NCI-H526 (cell line): ENCODE measurements at regions not wholly inside any gene's neighbourhood (a gene's known extent, or its start where the extent isn't known, plus 50 kb on each side); places are given as distances from the start of the nearest gene placed in this dataset.
A peak's percentile ranks its signal among the peaks of the same experiment; 100 is the strongest.

Source experiments
- DNase-seq, 2 experiments: peaks; one replicate each; lab custom pipeline; 2025; lab: John Stamatoyannopoulos, UW

DNA sequence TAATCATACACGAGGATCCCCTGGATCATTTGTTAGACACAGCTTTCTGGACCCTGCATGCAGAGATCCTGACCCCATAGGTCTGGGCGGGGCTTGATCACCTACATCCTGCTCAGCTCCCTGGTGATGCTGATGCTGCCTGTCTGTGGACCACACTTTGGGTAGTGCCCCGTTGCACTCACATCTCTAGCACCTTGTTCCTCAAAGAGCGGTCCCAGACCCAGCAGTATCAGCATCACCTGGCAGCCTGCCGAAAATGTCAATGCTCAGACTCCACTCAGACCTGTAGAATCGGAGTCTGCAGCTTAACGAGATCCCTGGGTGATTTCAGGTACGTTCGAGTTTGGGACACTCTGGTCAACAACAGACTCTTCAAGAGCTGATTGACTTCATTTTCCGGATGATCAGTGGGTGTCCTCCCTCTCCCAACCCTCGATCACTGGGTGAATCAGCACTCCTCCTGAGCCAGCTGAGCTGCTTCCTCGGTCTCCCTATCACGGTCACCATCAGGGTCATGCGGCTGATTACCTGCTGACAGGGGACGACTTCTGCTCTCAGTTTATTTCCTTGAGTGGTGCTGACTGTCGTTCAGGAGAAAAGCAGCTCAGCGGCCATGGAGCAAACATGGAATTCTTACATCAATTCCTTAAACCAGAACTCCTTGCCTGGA is 150.6 kb upstream of the RAB12 start:
- DNase-seq, result no peak

GRCh38 chr18:8460748-8461147 is 148.5 kb upstream of the RAB12 start:
- DNase-seq, result no peak

- no peak for DNase-seq
These were observed 147.7 kb upstream of the RAB12 start for GRCh38 chr18:8461544-8461943.

DNA sequence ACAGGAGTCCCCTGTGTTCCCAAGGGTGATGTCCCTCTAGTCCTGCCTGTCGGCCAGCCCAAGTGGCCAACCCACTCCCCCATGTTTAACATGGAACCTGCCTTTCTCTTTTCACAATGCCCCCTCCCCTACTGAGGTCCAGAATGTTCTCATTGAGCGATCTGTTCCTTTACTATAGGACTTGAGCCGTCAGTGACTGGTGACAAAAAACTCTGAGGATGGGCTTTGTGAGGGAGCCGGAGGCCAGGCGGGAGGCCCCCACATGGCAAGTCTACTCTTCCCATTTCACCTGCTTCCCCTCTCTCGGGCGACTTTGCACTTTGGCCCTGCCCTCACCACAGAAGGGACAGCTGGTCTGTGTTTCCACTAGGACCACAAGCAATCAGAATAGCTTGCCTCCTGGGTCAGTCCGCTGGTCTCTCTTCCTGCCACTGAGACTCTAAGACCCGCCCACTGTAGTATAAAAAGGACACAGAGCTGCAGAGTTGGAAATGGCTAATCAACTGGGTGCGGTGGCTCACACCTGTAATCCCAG is 146.5 kb upstream of the RAB12 start:
- no peak for DNase-seq

GRCh38 chr18:8463791-8464190 is 145.4 kb upstream of the RAB12 start:
- no peak for DNase-seq

GRCh38 chr18:8468191-8468590 is 141.0 kb upstream of the RAB12 start:
- no peak for DNase-seq

DNA sequence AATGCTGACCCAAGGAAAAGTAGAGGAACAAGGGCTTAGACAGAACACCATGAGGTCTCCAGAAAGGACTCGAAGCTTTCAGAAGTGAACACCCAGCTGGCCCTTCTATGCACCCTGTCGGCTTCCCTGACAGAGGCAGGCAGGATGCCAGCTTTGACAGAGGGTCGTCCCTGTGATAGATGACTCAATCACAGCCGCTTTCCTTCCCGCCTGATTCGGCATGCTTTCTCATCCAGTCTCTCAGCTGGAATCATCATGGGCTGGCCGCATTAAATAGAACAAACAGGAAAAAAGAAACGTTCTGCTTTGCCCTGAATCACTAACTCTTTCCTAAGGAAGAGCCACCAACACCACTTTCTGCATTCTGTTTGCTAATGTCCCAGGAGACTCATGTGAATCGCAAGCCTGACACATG is 140.3 kb upstream of the RAB12 start:
- no peak for DNase-seq

GRCh38 chr18:8469544-8470130 is 139.6 kb upstream of the RAB12 start:
- no peak for DNase-seq

DNA sequence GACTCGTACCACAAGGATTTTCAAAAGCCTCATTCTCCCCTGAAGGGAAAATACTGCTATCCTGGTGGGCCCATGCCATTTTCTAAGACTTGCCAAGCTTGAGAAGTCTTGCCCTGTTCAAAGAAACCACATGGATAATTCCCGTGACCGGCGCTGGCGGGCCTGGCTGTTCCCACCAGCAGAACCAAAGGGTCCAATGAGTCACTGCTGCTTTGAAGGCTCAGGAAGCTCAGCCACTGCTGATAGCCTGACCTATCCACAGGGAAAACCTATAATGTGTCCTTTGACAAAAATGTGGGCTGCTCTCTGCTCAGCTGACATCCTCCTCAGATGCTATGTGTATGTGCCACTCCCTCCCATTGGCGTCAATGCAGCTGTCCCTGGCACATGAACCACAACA is 137.9 kb upstream of the RAB12 start:
- DNase-seq, result no peak

GRCh38 chr18:8474661-8475060 is 134.6 kb upstream of the RAB12 start:
- no peak for DNase-seq

GRCh38 chr18:8477615-8478014 is 131.6 kb upstream of the RAB12 start:
- no peak for DNase-seq

DNA sequence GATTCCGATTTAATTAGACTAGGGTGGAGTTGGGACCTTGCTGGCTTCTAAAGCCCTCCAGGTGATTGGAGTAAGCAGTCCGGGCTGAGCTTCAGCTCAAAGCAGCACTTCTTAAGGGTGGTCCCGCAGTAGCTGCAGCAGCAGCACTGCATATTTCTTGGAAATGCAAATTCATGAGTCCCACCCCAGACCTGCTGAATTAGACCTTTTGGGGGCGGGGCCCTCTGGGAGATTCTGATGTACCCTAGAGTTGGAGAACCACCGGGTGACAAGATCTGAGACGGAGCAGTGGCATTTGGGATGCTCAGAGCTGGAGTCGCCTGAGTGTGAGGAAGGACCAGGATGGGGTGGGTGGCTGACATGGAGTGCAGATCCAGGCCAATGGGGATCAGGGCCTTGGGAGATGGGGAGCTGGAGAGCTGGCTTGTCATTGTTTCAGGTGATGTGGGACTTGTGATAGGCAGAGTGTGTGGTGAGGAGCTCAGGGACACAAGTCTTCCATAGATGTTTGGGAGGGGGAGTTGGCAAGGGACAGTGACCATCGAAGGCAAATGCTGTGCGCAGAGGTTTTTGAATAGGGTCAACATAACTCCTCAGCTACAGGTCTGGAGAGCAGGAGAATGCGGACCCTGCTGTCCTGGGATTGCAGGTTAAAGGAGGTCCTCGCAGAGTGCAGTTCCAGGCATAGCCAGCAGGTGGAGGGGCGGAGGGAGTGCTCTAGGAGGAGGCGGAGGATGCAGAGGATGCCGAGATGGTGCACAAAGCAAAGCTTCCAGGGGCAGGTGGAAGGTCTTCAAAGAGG is 130.9 kb upstream of the RAB12 start:
- DNase-seq, result peak in 1 of 2 experiments; percentile 66

- DNase-seq, result no peak
These were observed 130.3 kb upstream of the RAB12 start for GRCh38 chr18:8478968-8479370.

- no peak for DNase-seq
These were observed 129.4 kb upstream of the RAB12 start for GRCh38 chr18:8479789-8480188.

DNA sequence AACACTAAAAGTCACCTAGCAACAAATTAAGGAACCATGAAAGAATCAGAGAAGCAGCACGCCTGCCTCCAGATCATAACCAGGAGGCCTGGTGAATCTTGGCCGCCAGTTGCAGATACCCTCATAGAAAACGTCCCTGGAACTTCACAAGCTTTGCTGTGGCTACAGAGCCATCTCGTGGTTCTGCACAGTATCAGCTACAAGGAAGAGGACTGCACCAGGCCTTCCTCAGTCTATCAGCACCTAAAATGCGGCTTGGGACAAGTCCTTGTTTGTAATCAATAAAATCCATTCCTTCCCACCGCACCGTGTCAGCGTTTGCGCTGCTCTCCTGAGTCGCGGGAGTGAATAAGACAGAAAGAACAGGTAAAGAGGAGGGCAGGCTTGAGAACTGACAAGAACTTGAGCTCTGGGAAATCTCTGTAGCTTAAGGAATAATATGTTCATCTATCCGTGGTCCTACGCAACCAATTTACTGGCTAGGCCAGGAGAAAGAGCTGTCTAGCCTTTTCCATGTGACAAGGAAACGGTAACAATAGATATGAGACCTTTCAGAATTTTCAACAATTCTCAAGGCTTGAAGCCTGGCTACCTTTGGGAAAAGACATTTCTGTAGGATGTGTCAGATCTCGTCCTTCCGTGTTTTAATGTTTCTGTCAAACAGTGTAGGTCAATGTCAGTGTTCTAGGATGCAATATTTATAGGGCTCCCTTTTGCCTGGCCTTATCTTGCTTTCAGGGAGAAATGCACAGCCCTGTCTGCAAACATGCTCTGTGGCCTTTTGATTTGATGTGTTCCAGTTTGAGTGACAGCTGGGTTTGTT is 128.5 kb upstream of the RAB12 start:
- DNase-seq, result peak; percentile 18 to 45

DNA sequence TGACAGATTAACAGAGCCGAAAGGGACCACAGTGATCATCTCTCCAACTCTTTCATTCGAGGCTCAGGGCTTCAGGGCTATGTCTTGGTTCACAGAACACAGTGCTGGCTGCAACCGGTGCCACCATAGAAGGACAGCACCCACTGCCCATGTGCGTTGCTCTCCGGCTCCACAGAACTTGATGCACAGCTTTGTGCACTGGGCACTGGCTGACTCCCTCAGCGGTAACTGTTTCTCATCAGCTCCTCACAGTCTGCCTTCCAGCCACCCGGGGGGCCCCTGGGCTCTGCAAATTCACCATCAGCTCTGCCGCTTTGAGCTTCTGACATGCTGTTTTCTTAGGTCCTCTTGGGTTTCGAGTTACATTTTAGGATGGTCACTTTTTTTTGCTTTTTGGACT is 124.3 kb upstream of the RAB12 start:
- DNase-seq, result no peak

DNA sequence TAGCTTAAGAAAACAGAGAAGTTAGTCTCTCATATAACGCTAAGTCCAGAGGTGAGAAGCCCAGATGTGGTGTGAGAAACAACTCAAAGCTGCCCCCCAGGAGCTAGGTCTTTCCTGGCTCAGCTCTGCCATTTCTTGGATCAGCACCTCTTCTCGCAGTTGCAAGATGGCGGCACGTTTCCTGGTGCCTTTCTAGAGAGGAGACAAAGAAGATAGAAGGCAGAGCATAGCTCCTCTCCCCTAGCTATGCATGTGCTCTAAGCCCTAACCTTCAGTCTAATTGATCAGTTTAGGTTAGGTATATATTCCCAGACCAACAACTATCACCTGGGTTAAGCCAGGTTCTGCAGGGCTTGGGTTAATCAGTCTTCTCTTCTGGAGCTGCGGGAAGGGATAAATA is 119.5 kb upstream of the RAB12 start:
- DNase-seq, result no peak

- no peak for DNase-seq
These were observed 117.7 kb upstream of the RAB12 start for GRCh38 chr18:8491516-8491915.

DNA sequence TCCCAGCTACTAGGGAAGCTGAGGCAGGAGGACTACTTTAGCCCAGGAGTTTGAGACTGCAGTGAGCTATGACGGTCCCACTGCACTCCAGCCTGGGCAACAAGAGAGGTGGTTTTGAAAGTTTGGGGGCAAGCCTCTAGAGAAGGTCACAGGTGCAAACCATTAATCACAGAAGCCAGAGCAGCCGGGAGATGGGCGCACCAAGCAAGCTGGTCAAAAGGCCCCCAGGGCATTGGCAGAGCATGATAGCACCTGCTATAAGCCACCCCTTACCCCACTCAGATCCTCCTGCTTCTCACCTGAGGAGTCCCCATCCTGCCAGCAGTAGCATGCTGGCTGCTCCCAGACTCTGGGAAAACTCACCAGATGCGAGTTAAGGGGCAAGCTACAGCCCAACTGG is 116.1 kb upstream of the RAB12 start:
- no peak for DNase-seq

DNA sequence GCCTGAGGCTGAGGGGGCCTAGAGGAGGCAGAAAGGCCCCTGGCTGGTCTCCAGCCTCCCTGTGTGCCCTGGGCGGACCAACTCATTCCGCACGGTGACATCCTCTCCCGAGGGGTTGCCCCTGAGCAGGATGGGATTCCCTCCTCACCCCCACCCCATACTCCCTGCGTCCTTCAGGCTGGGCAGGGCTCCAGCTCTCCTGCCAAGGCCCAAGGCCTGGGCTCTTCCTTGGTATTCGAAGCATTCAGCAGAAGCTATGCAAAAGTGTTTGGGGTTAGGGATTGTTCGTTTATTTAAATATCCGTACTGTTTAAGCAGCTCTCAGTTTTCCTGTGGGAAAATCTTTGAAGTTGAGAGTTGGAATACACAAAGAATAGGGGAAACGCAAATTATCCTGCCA is 113.1 kb upstream of the RAB12 start:
- DNase-seq, result no peak

GRCh38 chr18:8498905-8499304 is 110.3 kb upstream of the RAB12 start:
- no peak for DNase-seq
